ENCODE measurements at regions not wholly inside any gene's neighbourhood (a gene's known extent, or its start where the extent isn't known, plus 50 kb on each side); places are given as distances from the start of the nearest gene placed in this dataset.

GRCh38 chr5:52727020-52727419 lies 60.7 kb upstream of the ITGA1 start:
- in situ Hi-C loops (cut with MboI; ENCODE audit: low sequenced_read_pairs, unreplicated experiment), result no loop called here
- TF ChIP-seq CTCF (IDR thresholded peaks at IDR 0.05; ENCODE audit: borderline replicate concordance, control extremely low read depth, extremely low read depth, insufficient read depth, missing control alignments), result no peak
- DNase-seq (ENCODE audit: low spot score), result no peak

GRCh38 chr5:52727576-52727975 lies 60.1 kb upstream of the ITGA1 start:
- in situ Hi-C loops (cut with MboI; ENCODE audit: low sequenced_read_pairs, unreplicated experiment), result no loop called here
- no peak for DNase-seq (ENCODE audit: low spot score)
- TF ChIP-seq CTCF (IDR thresholded peaks at IDR 0.05; ENCODE audit: borderline replicate concordance, control extremely low read depth, extremely low read depth, insufficient read depth, missing control alignments), result no peak

- no peak for TF ChIP-seq CTCF (IDR thresholded peaks at IDR 0.05; ENCODE audit: borderline replicate concordance, control extremely low read depth, extremely low read depth, insufficient read depth, missing control alignments)
- no peak for DNase-seq (ENCODE audit: low spot score)
- in situ Hi-C loops (cut with MboI; ENCODE audit: low sequenced_read_pairs, unreplicated experiment), result no loop called here
Measured at GRCh38 chr5:52728224-52728623, 59.5 kb upstream of the ITGA1 start.

GRCh38 chr5:52728686-52729085 lies 59.0 kb upstream of the ITGA1 start:
- no peak for TF ChIP-seq CTCF (IDR thresholded peaks at IDR 0.05; ENCODE audit: borderline replicate concordance, control extremely low read depth, extremely low read depth, insufficient read depth, missing control alignments)
- DNase-seq (ENCODE audit: low spot score), result no peak
- in situ Hi-C loops (cut with MboI; ENCODE audit: low sequenced_read_pairs, unreplicated experiment), result no loop called here

GRCh38 chr5:52731274-52732027 lies 56.3 kb upstream of the ITGA1 start:
- no peak for TF ChIP-seq CTCF (IDR thresholded peaks at IDR 0.05; ENCODE audit: borderline replicate concordance, control extremely low read depth, extremely low read depth, insufficient read depth, missing control alignments)
- DNase-seq (ENCODE audit: low spot score), result no peak
- in situ Hi-C loops (cut with MboI; ENCODE audit: low sequenced_read_pairs, unreplicated experiment), result no loop called here

GRCh38 chr5:52734557-52734956 lies 53.2 kb upstream of the ITGA1 start:
- in situ Hi-C loops (cut with MboI; ENCODE audit: low sequenced_read_pairs, unreplicated experiment), result no loop called here
- no peak for DNase-seq (ENCODE audit: low spot score)
- no peak for TF ChIP-seq CTCF (IDR thresholded peaks at IDR 0.05; ENCODE audit: borderline replicate concordance, control extremely low read depth, extremely low read depth, insufficient read depth, missing control alignments)
